SK-N-SH (cell line): ENCODE measurements at regions not wholly inside any gene's neighbourhood (a gene's known extent, or its start where the extent isn't known, plus 50 kb on each side); places are given as distances from the start of the nearest gene placed in this dataset.

Experiments
- CTCF ChIA-PET: fragments of 300-600, 350-600 bp; formaldehyde crosslinking; extraction: SDS; loops from one replicate; lab custom pipeline; 2021; lab: Yijun Ruan, JAX
- POLR2A ChIA-PET: fragments of 350-600 bp; sonication (Branson Sonifier 250); formaldehyde crosslinking; extraction: SDS; loops from one replicate; lab custom pipeline; 2020; ENCODE audit warnings: antibody characterized with exemption, inconsistent platforms; lab: Yijun Ruan, JAX
- DNase-seq: peaks from one replicate; pipeline ENCODE4 v3.0.0; 2012
- H2AFZ ChIP-seq: fragments of 200-600 bp; sonication (generic); 2 replicates; pipeline ENCODE4 v1.8.1; 2016; ENCODE audit warnings: antibody characterized with exemption, mild to moderate bottlenecking, low read depth
- H3F3A ChIP-seq: fragments of 200-600 bp; sonication (generic); replicated peaks from 2 replicates; pipeline ENCODE3; 2016; ENCODE audit warnings: antibody characterized with exemption, mild to moderate bottlenecking; ENCODE audit not compliant: insufficient read depth
- H3K27ac ChIP-seq, 2 experiments: fragments of 200-500 bp in 1 of 2; fragments of 200-600 bp in 1 of 2; sonication (Bioruptor generic) in 1 of 2; sonication (generic), shearing (Covaris generic) in 1 of 2; 2 replicates each; pipeline versions ENCODE4 v1.5.1 to v1.6.1; 2014 to 2016; ENCODE audit warnings: low read depth in 2 of 2, inconsistent platforms in 1 of 2, low read length in 1 of 2, mild to moderate bottlenecking in 1 of 2, mixed read lengths in 1 of 2
- H3K27me3 ChIP-seq: fragments of 200-600 bp; sonication (generic), shearing (Covaris generic); 2 replicates; pipeline ENCODE4 v1.6.1; 2016; ENCODE audit warnings: mixed run types; ENCODE audit not compliant: insufficient read depth
- H3K36me3 ChIP-seq, 2 experiments: fragments of 200-500 bp in 1 of 2; fragments of 200-600 bp in 1 of 2; sonication (Bioruptor generic) in 1 of 2; sonication (generic) in 1 of 2; replicated peaks in 1 of 2; 2 replicates each; pipeline versions ENCODE3 to v1.5.1; 2014 to 2016; ENCODE audit warnings: low read length in 1 of 2, mild to moderate bottlenecking in 1 of 2; ENCODE audit not compliant: insufficient read depth in 2 of 2, control insufficient read depth in 1 of 2
- H3K4me1 ChIP-seq, 2 experiments: fragments of 200-500 bp in 1 of 2; fragments of 200-600 bp in 1 of 2; sonication (Bioruptor generic) in 1 of 2; sonication (generic), shearing (Covaris generic) in 1 of 2; 2 replicates each; pipeline versions ENCODE4 v1.5.1 to v1.6.1; 2014 to 2016; ENCODE audit warnings: low read depth in 1 of 2, low read length in 1 of 2, mixed run types in 1 of 2; ENCODE audit not compliant: insufficient read depth in 2 of 2, control insufficient read depth in 1 of 2
- H3K4me2 ChIP-seq: fragments of 200-600 bp; sonication (generic), shearing (Covaris generic); 2 replicates; pipeline ENCODE4 v1.6.1; 2017; ENCODE audit warnings: mixed run types
- H3K4me3 ChIP-seq, 2 experiments: fragments of 200-500 bp in 1 of 2; fragments of 200-600 bp in 1 of 2; sonication (Bioruptor generic) in 1 of 2; sonication (generic), shearing (Covaris generic) in 1 of 2; 2 replicates each; pipeline versions ENCODE4 v1.5.1 to v1.8.1; 2014 to 2016; ENCODE audit warnings: low read depth in 2 of 2, inconsistent platforms in 1 of 2, low read length in 1 of 2, mild to moderate bottlenecking in 1 of 2, mixed read lengths in 1 of 2, moderate library complexity in 1 of 2
- H3K79me2 ChIP-seq: fragments of 200-600 bp; sonication (generic); 2 replicates; pipeline ENCODE4 v1.8.1; 2017; ENCODE audit warnings: mild to moderate bottlenecking; ENCODE audit not compliant: insufficient read depth
- H3K9ac ChIP-seq: fragments of 200-600 bp; sonication (generic); 2 replicates; pipeline ENCODE4 v1.6.1; 2017; ENCODE audit warnings: mixed run types
- H3K9me2 ChIP-seq: fragments of 200-600 bp; sonication (generic); 2 replicates; pipeline ENCODE4 v1.6.1; 2017; ENCODE audit warnings: mixed run types
- H3K9me3 ChIP-seq: fragments of 200-600 bp; sonication (generic); 2 replicates; pipeline ENCODE4 v1.6.1; 2017; ENCODE audit warnings: mixed run types, mild to moderate bottlenecking, moderate library complexity
- H4K20me1 ChIP-seq: fragments of 200-600 bp; sonication (generic); 2 replicates; pipeline ENCODE4 v1.6.1; 2017; ENCODE audit warnings: mild to moderate bottlenecking, mixed run types; ENCODE audit not compliant: insufficient read depth
- CTCF ChIP-seq: fragments of 200-600 bp; sonication (generic); IDR thresholded peaks from 2 replicates; pipeline ENCODE4 v1.6.1; 2017; ENCODE audit warnings: antibody characterized with exemption, mild to moderate bottlenecking, moderate library complexity
- FOSL2 ChIP-seq: IDR thresholded peaks from 2 replicates; pipeline ENCODE4 v1.4.0; 2012; ENCODE audit warnings: low read depth, mild to moderate bottlenecking, moderate library complexity, borderline replicate concordance
- FOXJ3 ChIP-seq: sonication (generic); formaldehyde crosslinking; IDR thresholded peaks from 2 replicates; pipeline ENCODE4 v1.5.1; 2020; ENCODE audit warnings: mild to moderate bottlenecking, missing genetic modification reagents
- GABPA ChIP-seq: IDR thresholded peaks from 2 replicates; pipeline ENCODE4 v1.4.0; 2012; ENCODE audit warnings: low read depth, mild to moderate bottlenecking
- GATA2 ChIP-seq: sonication (generic); formaldehyde crosslinking; IDR thresholded peaks from 2 replicates; pipeline ENCODE4 v1.5.0; 2020; ENCODE audit warnings: mild to moderate bottlenecking, missing genetic modification reagents
- IRF3 ChIP-seq: fragments of 150-350 bp; IDR thresholded peaks from 2 replicates; pipeline ENCODE4 v1.6.1; 2016; ENCODE audit warnings: mild to moderate bottlenecking, low read depth, low read length
- JUND ChIP-seq: IDR thresholded peaks from 2 replicates; pipeline ENCODE4 v1.4.0; 2012
- MEF2A ChIP-seq: IDR thresholded peaks from 2 replicates; pipeline ENCODE4 v1.4.0; 2012; ENCODE audit warnings: low read depth, borderline replicate concordance
- MXI1 ChIP-seq: IDR thresholded peaks from 2 replicates; pipeline ENCODE4 v1.6.1; 2012; ENCODE audit warnings: mild to moderate bottlenecking, low read depth, low read length, improper control_type of control experiment
- POLR2AphosphoS5 ChIP-seq: IDR thresholded peaks from 2 replicates; pipeline ENCODE4 v1.6.1; 2012; ENCODE audit warnings: low read depth, low read length
- RXRA ChIP-seq: IDR thresholded peaks from 2 replicates; pipeline ENCODE4 v1.4.0; 2012; ENCODE audit warnings: low read depth, mild to moderate bottlenecking, borderline replicate concordance
- TAF1 ChIP-seq: IDR thresholded peaks from 2 replicates; pipeline ENCODE4 v1.6.1; 2012; ENCODE audit warnings: low read depth, mild to moderate bottlenecking, low read length, moderate library complexity, borderline replicate concordance
- USF1 ChIP-seq: IDR thresholded peaks from 2 replicates; pipeline ENCODE4 v1.4.0; 2012; ENCODE audit warnings: low read depth, borderline replicate concordance
- ZBTB33 ChIP-seq: IDR thresholded peaks from 2 replicates; pipeline ENCODE4 v1.4.0; 2012; ENCODE audit warnings: low read depth, borderline replicate concordance
- WGBS: methylation state at CpG from one replicate; pipeline ENCODE4 v1.1.6; 2017; ENCODE audit warnings: low lambda C conversion rate; 5-methylcytosine and 5-hydroxymethylcytosine counted together

- ChIA-PET CTCF (no interaction called here), POLR2A (no interaction called here)
- H3K27me3 ChIP-seq = no peaks in the 10 kb centered on the region
- H3K4me3 ChIP-seq = no peak overlapping the region
- no peaks in the 10 kb centered on the region for H3K4me1 ChIP-seq
- no peak overlapping the region for H3K27ac ChIP-seq
- no peaks in the 10 kb centered on the region for H3K36me3 ChIP-seq
- no peaks in the 10 kb centered on the region for H3K79me2 ChIP-seq
- H3K9me3 ChIP-seq = no peaks in the 10 kb centered on the region
- 23% methylated on average over 5 of the region's 5 CpGs for WGBS
- no peak overlapping the region for H3K9ac ChIP-seq
- no peaks in the 10 kb centered on the region for H4K20me1 ChIP-seq
- no peaks in the 10 kb centered on the region for H3K9me2 ChIP-seq
- H3K4me2 ChIP-seq = no peak overlapping the region
- H2AFZ ChIP-seq = no peak overlapping the region
- no peaks in the 10 kb centered on the region for H3F3A ChIP-seq
- no peak for TF ChIP-seq USF1
- no peak for TF ChIP-seq ZBTB33
- TF ChIP-seq FOSL2 = no peak
- no peak for TF ChIP-seq GABPA
- no peak for TF ChIP-seq RXRA
- no peak for TF ChIP-seq MXI1
- no peak for TF ChIP-seq FOXJ3
- TF ChIP-seq POLR2AphosphoS5 = no peak
- no peak for TF ChIP-seq JUND
- no peak for TF ChIP-seq IRF3
- TF ChIP-seq CTCF = no peak
- TF ChIP-seq MEF2A = no peak
- no peak for TF ChIP-seq GATA2 (CRISPR knock-in tag)
- TF ChIP-seq TAF1 = no peak
- TF ChIP-seq, all 33 proteins: peak for 0
- no peak for DNase-seq
Observed at GRCh38 chr18:27577752-27578151, 392.6 kb upstream of the CHST9 start.
